HG03196 (cell line): ENCODE measurements at regions not wholly inside any gene's neighbourhood (a gene's known extent, or its start where the extent isn't known, plus 50 kb on each side); places are given as distances from the start of the nearest gene placed in this dataset.
"Not testable (repeated sequence)": the region's sequence is repeated elsewhere in the genome, so short reads cannot be mapped to it uniquely, and the experiment has no call there.

Experiments
- ATAC-seq: cut with Tn5 transposase; IDR thresholded peaks from one replicate; pipeline ENCODE4 v1.9.1; 2021; ENCODE audit not compliant: unreplicated experiment

GRCh38 chr3:174442302-174442682 lies 416.8 kb upstream of the NAALADL2 start:
- no peak for ATAC-seq

- ATAC-seq: no peak
Measured at GRCh38 chr3:174444391-174444790, 414.7 kb upstream of the NAALADL2 start.

GRCh38 chr3:174457758-174458157 lies 401.4 kb upstream of the NAALADL2 start:
- ATAC-seq: no peak

- no peak for ATAC-seq
Measured at GRCh38 chr3:174460831-174461230, 398.3 kb upstream of the NAALADL2 start.

GRCh38 chr3:174462916-174463315 lies 396.2 kb upstream of the NAALADL2 start:
- no peak for ATAC-seq

- ATAC-seq: no peak
Measured at GRCh38 chr3:174465177-174465576, 394.0 kb upstream of the NAALADL2 start.

- ATAC-seq: no peak
Measured at GRCh38 chr3:174466471-174467054, 392.6 kb upstream of the NAALADL2 start.

- ATAC-seq: no peak
Measured at GRCh38 chr3:174477491-174477890, 381.6 kb upstream of the NAALADL2 start.

GRCh38 chr3:174480767-174481166 lies 378.4 kb upstream of the NAALADL2 start:
- ATAC-seq: no peak

- no peak for ATAC-seq
Measured at GRCh38 chr3:174482541-174482940, 376.6 kb upstream of the NAALADL2 start.

GRCh38 chr3:174483254-174483653 lies 375.9 kb upstream of the NAALADL2 start:
- no peak for ATAC-seq

- not testable (repeated sequence) for ATAC-seq
Measured at GRCh38 chr3:174483856-174484255, 375.3 kb upstream of the NAALADL2 start.

GRCh38 chr3:174488527-174488926 lies 370.6 kb upstream of the NAALADL2 start:
- no peak for ATAC-seq

GRCh38 chr3:174495311-174495710 lies 363.8 kb upstream of the NAALADL2 start:
- ATAC-seq: no peak

- ATAC-seq: no peak
Measured at GRCh38 chr3:174495928-174496327, 363.2 kb upstream of the NAALADL2 start.

- no peak for ATAC-seq
Measured at GRCh38 chr3:174498638-174499037, 360.5 kb upstream of the NAALADL2 start.

GRCh38 chr3:174505266-174505665 lies 353.9 kb upstream of the NAALADL2 start:
- ATAC-seq: no peak

- ATAC-seq: no peak
Measured at GRCh38 chr3:174524203-174524602, 334.9 kb upstream of the NAALADL2 start.

- no peak for ATAC-seq
Measured at GRCh38 chr3:174529298-174529697, 329.8 kb upstream of the NAALADL2 start.

- ATAC-seq: no peak
Measured at GRCh38 chr3:174531262-174531982, 327.7 kb upstream of the NAALADL2 start.

GRCh38 chr3:174532216-174532615 lies 326.9 kb upstream of the NAALADL2 start:
- no peak for ATAC-seq

GRCh38 chr3:174532776-174533175 lies 326.4 kb upstream of the NAALADL2 start:
- no peak for ATAC-seq

- no peak for ATAC-seq
Measured at GRCh38 chr3:174533286-174533685, 325.8 kb upstream of the NAALADL2 start.
